NOMO-1 treated with DMSO at 0.1 percent for 48 hours (cell line): ENCODE measurements at regions not wholly inside any gene's neighbourhood (a gene's known extent, or its start where the extent isn't known, plus 50 kb on each side); places are given as distances from the start of the nearest gene placed in this dataset.

Experiments
- DNase-seq: peaks from one replicate; lab custom pipeline; 2025; ENCODE audit not compliant: unreplicated experiment; lab: John Stamatoyannopoulos, UW

DNA sequence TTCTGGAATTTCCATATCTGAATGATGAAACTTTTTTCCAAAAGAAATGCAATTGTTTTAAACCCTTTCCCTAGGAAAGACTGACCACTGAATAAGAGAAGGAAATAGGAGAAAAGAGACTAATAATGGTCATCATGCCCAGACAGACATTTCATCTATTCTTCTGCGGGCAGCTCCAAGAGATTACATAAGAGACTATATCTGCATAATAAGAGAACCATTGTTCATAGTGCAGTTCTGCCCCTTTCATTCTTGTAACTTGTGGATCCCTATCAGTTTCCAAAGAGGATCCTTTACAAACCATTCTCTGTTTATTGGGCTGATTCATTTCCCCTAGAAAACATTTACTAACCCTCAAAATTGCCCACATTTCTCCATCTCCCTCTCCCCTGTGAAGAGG lies 197.8 kb downstream of the FSCB start:
- no peak for DNase-seq

DNA sequence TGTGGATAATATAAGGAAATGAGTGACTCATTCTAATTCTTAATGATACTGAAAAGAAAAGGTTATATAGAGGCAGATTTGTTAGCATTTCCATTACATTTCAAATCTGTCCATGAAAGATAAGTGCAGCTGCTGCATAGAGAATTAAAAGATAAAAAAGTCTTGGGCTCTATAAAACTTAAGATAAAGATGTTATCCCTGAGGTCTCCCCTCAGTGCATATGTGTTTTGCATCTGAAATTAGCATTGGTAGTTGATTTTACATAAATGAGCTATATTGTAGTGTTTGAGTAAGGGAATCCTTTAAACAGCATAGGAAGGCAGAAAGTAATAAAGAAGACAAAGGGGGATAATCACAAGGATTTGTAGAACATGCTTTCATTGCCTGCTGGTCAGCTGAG lies 206.2 kb downstream of the FSCB start:
- no peak for DNase-seq

DNA sequence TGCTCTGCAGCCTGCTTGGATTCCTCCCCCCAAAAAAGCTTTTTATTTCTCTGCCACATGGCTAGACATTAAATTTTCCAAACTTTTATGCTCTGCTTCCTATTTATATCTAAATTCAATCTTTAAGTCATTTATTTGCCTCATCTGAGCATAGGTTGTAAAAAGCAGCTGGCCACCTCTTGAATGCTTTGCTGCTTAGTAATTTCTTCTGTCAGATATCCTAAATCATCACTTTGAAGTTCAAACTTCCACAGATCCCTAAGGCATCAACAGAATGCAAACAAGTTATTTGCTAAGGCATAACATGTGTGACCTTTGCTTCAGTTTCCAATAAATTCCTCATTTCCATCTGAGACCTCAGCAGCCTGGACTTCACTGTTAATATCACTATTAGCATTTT lies 209.6 kb downstream of the FSCB start:
- DNase-seq: no peak

DNA sequence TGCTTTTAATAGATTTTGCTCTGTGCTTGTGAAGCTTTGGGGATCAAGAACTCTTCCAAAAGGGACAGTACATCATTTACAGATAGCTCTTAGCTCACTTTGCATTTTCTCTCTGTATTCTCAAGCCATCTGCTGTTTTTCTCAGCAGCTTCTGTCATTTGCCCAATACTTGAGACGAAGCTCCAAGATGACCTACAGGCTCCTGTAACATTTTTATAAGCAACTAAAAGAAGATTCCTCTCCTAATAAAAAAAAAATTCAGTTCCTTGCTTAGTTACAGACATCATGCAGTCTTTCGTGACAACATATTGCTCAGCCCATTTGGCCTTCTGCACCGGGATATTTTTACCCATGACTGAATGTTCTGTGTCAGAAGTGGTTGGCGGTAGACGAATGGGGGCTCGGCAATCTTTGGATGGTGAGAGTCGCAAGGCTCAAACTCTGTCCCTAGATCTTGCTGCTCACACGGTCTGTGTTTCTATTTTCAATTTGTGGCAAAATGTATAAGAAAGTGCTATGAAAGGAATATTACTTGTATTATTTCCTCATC lies 215.6 kb downstream of the FSCB start:
- no peak for DNase-seq

DNA sequence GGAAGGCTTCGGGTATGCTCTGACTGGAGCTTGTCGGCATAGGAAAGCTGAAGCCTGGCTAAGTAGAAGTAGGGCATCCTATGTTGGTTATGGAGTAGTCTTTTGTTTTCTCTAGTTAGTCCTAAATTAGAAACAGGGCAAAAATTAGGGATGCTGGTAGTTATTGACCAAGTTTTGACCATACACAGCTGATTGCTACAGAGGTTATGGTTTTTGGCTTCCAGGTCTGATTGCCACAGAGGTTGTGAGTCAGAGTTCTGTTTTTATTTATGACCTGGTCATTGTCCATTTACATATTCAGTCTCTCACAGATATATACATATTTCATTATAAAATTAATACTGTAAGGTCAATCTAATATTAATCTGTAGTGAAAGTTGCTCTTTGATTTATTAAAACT lies 219.2 kb downstream of the FSCB start:
- no peak for DNase-seq

DNA sequence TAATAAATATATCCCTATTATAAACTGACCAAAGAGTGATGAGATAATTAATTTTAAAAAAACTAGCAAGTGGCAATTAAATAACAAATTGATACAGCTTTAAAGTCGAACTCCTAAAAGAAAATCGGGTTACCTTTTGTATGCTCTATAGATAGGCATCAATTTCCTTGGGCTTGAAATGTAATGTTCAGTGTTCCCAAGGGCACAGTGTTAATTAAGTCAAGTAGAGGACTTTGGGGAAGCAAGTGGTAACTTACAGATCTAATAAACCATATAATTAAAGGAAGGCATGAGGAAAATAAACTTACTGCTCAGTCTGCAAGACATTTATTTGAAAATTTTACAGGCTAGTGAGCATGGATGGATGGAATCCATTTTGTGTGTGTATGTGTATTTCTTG lies 220.9 kb downstream of the FSCB start:
- no peak for DNase-seq

DNA sequence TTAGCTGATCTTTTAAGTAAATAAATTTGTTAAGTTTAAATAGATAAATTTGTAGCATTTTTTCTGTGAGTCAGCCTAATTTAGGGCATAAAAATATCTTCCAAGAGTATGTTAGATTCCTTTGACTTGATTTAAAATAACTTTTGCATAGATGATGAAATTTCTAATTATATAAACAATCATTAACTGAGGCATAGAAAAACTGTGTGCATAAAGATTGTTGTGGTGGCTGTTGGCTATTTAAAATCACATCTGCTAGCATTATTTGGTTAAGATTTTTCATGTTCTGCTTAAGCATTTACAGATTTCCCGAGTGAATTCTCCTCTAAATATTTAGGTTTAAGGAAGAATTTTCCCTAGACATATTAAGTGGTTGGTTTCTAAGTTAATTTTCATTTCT lies 223.2 kb downstream of the FSCB start:
- DNase-seq: no peak

DNA sequence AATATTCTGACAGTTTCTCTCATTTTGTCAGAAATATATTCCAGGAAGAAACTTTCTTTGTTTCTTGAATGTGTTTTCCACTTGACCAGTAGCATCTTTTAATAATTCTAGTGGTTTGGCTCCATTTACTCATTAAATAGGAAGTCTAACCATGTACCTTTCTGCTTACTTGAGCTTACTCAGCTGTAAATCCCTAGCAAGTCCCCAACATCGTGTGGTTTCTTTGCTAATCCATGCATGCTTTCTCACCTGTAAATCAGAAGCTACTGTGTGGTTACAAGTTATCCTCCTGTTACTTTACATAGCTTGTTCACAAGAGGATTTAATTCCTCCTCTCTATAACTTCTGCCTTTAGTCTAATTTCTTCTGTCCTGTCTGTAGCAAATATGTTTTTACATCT lies 227.7 kb downstream of the FSCB start:
- DNase-seq: no peak

DNA sequence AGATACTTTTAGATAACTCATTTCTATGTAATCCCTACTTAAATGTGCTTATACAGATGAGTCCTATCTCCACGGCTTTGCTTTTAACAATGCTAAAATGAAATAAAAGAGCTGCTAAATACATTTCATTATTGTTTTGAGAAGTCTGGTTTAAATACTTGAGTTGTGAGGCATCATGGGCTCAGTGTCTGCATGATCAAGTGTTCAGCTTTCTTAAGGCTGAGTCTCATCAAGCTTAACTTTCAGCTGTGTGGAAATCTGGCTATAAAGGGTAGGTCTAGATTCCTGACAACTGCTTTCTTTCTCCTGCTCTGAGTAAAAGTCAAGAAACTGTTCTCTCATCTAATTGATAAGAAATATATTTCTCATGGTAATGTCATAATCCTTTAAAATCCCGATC lies 235.4 kb downstream of the FSCB start:
- no peak for DNase-seq

DNA sequence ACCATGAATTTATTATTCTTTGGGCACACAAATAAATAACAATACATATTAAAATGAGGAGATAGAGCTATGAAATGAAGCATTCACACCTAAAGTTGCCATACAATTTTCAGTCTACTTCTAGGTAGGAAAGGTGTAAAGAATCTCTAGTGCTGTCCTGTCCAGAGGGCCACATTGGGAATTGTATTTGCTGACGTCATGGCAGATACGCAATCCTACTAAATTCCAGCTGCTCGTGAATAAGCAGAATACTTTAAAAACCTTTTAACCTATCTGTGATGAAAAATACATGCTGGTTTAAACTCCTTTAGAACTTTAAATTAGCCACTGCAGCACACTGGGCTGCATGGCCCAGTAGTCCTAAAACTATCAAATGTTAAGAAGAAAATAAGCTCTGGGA lies 236.1 kb downstream of the FSCB start:
- DNase-seq: no peak

DNA sequence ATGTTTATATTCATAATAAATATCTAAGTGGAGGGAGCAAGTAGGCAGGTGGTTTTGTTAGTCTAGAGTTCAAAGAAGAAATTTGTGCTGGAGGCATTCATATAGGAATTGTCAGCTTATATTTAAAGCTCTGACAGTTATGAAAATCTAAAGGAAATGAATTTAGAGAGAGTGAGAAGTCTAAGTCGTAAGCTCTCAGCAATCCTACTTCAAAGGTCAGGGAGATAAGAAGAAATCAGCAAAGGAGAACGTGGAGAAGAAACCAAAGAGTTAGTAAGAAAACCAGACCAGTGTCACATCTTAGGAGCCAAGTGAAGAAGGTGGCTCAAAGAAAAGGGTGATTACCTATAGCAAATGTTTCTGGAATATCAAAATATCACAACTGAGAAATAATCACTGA lies 241.8 kb downstream of the FSCB start:
- no peak for DNase-seq

DNA sequence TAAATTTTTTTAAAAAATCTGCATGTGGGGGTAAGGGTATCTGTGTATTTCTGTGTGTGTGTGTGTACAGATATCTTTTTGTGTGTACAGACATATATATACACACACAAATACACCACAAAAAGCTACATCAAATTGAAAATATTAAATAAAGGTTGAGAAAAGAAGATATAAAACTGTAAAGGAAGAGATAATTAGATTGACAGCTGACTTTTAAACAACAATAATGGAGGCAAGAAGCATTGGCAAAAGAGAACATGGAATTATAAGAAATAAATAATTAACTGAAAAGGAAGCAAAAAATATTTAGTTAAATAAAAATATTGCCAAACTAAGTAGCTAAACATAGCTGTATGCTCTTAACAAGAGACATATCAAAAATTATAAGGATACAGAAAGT lies 291.4 kb downstream of the FSCB start:
- DNase-seq: no peak

DNA sequence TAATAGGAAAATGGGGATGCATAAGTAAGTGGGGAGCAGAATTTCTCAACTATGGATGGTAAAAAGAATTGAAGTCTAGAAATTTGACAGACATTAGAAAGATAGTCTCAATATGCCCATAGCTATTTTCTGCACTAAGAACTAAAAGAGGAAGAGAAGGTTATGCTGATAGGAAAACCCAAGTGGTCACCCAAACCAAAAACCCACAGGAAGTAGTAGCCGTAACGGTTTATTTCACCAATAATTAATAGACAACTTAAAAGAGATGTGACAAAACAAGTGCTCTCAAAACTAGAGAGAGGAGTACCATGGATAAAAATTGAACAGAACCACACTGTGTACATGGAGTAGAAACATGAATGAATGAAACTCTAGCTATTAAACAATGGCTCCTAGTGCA lies 295.4 kb downstream of the FSCB start:
- no peak for DNase-seq

DNA sequence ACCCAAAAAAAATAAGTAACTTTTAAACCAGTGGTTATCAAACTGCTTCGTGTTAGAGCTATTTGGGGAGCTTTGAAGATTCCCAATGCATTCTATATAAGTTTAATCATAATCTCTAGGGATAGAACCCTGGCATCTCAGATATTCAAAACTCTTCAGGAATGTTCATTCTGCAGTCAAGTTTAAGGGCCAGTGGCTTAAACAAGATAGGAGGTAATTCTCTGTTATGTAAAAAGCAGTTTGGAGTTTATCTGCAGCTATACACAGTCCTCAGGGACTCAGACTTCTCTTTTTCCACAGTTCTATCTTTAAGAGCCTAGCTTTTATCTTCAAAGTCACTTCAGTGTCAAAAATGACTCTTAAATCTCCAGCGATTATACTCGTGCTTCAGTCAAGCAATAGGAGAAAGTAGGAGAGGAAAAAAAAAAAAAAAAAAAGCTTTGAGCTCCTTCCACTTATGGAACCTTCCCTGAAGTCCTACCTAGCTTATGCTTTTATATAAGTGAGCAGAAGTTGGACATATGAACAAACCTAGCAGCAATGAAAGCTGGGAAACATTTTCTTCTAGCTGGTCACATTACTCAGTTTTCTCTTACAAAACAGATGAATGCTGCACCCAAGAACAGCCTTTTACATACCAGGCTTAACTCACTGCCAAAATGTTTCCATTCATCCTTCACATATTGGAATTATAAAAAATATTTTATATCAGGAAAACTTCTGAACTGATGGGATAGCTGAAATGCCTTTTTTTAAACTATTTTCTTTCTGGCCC lies 302.8 kb downstream of the FSCB start:
- no peak for DNase-seq

DNA sequence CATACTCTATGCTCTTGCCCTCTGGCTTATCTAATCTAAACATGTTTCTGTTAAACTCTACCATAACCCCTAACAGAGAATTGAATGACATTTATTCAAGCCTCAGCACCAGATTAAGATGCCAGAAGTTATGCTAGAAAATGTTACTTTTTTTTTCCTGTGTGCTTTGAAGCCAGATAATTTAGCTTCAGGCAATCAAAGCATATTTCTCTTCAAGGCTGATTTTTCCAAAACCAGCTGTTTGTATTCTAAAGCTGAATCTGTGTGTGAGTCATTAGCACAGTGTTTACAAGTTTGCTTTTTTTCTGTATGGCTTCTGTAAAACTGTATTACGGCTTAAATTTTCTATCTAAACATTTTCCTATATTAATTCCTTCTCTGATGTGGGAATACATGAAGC lies 326.1 kb downstream of the FSCB start:
- DNase-seq: no peak

DNA sequence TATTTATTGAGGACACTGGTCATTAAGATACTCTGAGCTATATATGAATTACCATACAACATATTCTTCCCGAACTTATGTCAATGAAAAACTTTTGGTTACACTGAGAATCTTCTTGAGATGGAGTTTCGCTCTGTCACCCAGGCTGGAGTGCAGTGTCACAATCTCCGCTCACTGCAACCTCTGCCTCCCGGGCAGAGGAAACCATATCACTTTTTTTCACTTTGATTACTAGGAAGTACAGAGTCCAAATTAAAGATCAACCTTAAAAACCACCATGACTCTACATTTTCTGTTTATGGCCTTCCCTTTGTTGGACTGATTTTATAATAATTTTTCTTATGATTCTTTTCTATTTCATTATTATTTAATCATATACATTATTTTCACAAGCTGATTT lies 336.5 kb downstream of the FSCB start:
- no peak for DNase-seq

DNA sequence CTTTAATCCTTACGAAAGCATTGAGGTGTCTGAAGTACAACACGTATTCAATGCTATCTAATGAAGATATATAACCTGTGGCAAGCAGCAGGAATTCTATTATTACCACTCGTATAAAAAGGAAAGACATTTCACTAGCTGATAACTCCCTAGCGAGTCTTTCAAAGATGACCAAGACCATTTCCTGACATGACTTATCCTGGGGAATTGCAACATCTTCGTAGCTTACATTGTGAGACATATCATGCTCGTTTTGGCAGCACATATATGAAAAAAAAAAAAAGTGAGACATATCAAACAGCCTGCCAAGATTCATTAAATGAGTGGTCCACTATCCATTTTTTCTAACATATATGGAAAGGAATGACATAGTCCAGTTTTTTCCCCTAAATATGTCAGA lies 337.0 kb downstream of the FSCB start:
- DNase-seq: no peak

DNA sequence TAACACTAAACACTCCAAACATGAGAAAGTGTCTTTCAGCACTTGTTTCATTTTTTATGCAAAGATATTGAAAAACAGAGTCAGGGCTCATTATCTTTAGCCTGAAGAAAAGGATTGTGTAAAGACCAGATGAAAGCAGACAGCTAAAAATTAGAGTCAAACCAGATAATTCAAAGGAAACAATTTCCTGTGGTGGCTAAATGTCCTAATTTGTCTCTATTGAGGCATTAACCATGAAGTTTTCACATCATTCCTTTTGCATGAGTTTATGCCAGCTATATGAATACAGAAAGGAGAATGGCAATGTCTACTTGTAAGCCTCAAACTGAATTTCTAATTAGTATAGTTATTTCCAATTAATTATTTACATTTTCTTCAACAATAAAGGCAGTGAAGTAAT lies 338.5 kb downstream of the FSCB start:
- DNase-seq: no peak

DNA sequence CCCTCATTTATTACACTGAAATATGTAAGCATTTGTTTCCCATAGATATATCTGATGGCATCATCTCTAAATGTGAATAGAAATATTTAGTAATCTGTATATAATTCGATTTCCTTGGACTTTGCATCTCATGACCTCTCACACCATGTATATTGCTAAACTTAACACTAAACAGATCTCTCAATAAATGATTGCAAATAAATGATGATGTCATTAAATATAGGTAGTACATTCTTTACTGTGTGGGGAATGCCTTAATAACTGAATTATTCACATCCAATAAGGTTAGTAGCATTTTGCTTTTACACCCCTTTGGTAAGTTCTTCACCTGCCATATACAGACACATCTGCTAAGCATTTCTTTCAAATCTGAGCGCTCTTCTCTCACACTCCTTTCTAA lies 340.5 kb downstream of the FSCB start:
- no peak for DNase-seq

DNA sequence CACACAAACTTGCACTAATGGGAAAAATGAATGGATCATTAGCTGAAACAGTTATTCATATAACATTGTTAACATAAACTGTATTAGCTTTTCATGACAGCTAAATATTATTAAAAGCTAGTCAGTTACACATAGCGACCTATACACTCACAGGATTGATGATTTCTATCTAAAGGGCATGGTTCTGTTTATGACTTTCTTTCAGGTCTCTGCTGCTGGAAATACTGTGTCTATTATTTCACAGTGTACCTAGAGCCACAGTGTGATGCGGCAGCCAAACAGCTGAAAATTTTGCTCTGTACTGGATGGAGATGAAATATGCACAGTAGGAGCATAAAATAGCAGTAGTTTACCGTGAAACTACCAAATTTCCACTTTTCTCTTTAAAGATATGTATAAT lies 341.1 kb downstream of the FSCB start:
- no peak for DNase-seq

DNA sequence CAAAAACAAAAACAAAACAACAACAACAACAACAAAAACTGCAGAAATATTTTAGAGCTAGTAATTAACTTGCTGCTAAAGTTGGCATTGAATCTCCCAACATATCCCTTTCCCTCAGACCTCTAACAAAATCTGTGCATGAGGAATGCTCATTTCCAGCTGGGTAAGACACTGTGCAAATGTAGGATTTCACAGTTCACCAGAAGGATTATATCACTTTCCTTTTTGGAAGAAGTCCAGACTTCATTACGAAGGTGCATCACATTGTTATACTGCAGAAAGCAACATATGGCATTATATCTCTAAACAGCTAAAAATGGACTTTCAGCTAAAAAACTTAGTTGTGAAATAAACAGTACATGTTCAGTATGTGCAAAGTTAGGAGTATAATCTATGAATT lies 341.8 kb downstream of the FSCB start:
- no peak for DNase-seq

DNA sequence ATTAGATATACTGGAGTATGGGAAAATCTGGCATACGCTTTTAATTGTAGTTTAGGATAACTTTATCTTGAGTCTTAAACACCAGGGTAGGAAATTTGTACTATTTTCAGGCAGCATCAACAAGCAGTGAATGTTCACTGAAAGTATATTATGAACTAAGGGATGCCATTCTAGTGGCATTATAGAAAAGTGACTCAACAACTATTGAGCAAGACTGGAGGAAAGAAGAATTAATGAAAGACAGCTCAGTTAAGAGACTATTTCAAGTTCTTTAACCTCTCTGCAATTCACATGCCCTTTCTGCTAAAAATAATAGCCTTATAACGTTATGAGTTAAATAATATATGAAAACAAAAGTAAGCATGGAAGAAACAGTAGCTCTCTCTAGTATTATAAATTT lies 343.1 kb downstream of the FSCB start:
- DNase-seq: no peak

DNA sequence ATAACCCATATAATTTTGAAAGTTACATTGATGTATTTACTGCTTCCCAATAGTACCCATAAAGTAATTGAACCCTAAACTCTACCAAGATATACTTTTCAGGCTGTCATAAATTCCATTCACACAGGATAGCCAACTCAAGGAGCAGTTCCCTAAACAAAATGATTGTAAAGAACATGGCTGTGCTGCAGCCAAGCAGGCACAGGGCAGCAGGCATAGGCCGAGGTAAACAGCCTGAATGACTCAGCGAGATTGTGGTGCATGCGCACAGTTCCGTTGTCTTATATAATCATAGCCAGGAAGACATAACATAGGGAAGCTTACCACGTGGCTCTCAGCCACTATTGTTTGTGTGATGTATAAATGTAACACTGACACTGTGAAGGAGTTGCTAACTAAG lies 344.9 kb downstream of the FSCB start:
- no peak for DNase-seq
